ENCODE measurements at regions not wholly inside any gene's neighbourhood (a gene's known extent, or its start where the extent isn't known, plus 50 kb on each side); places are given as distances from the start of the nearest gene placed in this dataset.
"Not testable (repeated sequence)": the region's sequence is repeated elsewhere in the genome, so short reads cannot be mapped to it uniquely, and the experiment has no call there.

GRCh38 chr2:128597121-128597762 is 278.6 kb upstream of the HS6ST1 start:
- H3K36me3 Mint-ChIP-seq (ENCODE audit: insufficient read depth), result no peaks in the 10 kb centered on the region
- TF ChIP-seq, protein P1, sequence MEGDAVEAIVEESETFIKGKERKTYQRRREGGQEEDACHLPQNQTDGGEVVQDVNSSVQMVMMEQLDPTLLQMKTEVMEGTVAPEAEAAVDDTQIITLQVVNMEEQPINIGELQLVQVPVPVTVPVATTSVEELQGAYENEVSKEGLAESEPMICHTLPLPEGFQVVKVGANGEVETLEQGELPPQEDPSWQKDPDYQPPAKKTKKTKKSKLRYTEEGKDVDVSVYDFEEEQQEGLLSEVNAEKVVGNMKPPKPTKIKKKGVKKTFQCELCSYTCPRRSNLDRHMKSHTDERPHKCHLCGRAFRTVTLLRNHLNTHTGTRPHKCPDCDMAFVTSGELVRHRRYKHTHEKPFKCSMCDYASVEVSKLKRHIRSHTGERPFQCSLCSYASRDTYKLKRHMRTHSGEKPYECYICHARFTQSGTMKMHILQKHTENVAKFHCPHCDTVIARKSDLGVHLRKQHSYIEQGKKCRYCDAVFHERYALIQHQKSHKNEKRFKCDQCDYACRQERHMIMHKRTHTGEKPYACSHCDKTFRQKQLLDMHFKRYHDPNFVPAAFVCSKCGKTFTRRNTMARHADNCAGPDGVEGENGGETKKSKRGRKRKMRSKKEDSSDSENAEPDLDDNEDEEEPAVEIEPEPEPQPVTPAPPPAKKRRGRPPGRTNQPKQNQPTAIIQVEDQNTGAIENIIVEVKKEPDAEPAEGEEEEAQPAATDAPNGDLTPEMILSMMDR (IDR thresholded peaks at IDR 0.05; ENCODE audit: unreplicated experiment), result no peak
- no peak overlapping the region for H3K27ac Mint-ChIP-seq
- no peaks in the 10 kb centered on the region for H3K27me3 Mint-ChIP-seq
- peaks cover 21% of the 10 kb centered on the region for H3K4me1 Mint-ChIP-seq (ENCODE audit: low read depth)
- no peak overlapping the region for H3K4me3 Mint-ChIP-seq (ENCODE audit: low read depth)
- H3K9me3 Mint-ChIP-seq (ENCODE audit: low read depth), result no peaks in the 10 kb centered on the region
- no peak for DNase-seq (ENCODE audit: low spot score, unreplicated experiment)

GRCh38 chr2:128598260-128598659 is 279.6 kb upstream of the HS6ST1 start:
- not testable (repeated sequence) for H3K4me3 Mint-ChIP-seq (ENCODE audit: low read depth); H3K36me3 Mint-ChIP-seq (ENCODE audit: insufficient read depth); H3K27ac Mint-ChIP-seq; H3K9me3 Mint-ChIP-seq (ENCODE audit: low read depth); H3K27me3 Mint-ChIP-seq; DNase-seq (ENCODE audit: low spot score, unreplicated experiment)
- H3K4me1 Mint-ChIP-seq (ENCODE audit: low read depth), result peaks cover 16% of the 10 kb centered on the region

DNA sequence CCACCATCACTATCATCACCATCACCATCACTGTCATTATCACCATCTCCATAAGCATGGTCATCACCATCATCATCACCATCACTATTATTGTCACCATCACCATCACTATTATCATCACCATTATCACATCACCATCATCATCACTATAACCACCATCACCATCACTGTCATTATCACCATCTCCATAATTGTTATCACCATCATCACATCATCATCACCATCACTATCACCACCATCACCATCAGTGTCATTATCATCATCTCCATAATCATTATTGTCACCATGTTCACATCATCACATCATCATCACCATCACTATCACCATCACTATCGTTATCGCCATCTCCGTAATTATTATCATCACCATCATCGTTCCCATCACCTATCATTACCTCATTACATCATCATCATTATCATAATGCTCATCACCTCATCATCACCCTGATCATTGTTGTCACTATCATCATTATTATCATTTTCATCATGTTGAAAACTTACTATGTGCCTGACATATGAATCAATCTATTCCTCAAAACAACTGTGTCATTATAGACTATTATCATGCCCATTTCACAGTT is 280.3 kb upstream of the HS6ST1 start:
- Mint-ChIP-seq H3K27ac (no peak overlapping the region), H3K4me3 (ENCODE audit: low read depth) (no peak overlapping the region), H3K36me3 (ENCODE audit: insufficient read depth) (no peaks in the 10 kb centered on the region), H3K9me3 (ENCODE audit: low read depth) (no peaks in the 10 kb centered on the region), H3K4me1 (ENCODE audit: low read depth) (peaks cover 14% of the 10 kb centered on the region), H3K27me3 (no peaks in the 10 kb centered on the region)
- TF ChIP-seq, protein P1 (IDR thresholded peaks at IDR 0.05; ENCODE audit: unreplicated experiment), result no peak
- DNase-seq (ENCODE audit: low spot score, unreplicated experiment), result no peak

DNA sequence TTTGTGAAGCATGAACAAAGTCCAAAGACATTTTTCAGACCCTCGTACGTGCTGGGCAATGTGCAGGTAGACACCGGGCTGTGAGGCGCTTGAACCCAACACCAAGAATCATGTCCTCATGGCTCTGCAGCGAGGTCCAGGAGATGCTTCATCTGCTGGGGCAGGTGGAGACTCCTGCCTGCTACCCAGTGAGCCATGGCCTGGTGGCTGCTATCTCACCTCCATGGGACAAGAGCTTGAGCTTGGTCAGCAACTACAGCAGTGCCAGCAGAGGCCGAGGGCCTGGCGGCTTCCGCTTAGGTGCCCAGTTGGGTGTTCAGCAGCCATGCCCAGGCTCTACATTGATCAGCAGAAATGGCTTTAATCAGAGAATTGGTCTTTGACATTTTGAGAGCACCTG is 281.0 kb upstream of the HS6ST1 start:
- Mint-ChIP-seq H3K27me3 (no peaks in the 10 kb centered on the region), H3K27ac (no peak overlapping the region), H3K9me3 (ENCODE audit: low read depth) (no peaks in the 10 kb centered on the region), H3K4me3 (ENCODE audit: low read depth) (no peak overlapping the region), H3K36me3 (ENCODE audit: insufficient read depth) (no peaks in the 10 kb centered on the region), H3K4me1 (ENCODE audit: low read depth) (peaks cover 7% of the 10 kb centered on the region)
- no peak for DNase-seq (ENCODE audit: low spot score, unreplicated experiment)
- TF ChIP-seq, protein P1 (IDR thresholded peaks at IDR 0.05; ENCODE audit: unreplicated experiment), result no peak

DNA sequence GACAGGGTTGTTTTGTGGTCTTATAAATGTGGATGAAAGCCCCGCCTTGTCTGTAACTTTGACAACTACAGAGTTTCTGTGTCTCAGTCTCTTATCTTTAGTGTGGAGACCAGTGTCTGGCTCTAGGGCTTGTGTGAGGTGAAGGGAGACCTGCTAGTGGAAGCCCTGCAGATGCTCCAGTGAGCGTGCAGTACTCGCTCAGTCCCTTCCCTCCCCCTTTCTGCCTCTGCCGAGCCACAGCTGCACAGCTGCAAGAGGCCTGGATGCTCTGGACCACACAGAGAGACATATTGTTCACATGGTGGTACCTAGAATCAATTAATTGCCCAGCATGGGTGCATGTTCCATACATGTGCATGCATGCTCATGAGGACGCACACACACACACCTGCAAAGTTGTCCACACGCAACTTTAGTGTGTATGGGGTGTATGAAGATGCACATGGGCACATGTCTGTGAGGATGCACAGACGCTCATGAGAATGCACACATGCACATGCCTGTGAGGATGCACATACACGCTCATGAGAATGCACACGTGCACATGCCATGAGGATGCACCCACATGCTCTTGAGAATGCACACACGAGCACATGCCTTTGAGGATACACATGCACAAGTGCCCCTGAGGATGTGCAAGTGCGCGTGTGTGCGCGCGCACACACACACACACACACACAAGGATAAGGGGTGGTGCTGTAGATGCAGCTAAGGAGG is 282.1 kb upstream of the HS6ST1 start:
- H3K27ac Mint-ChIP-seq, result no peak overlapping the region
- H3K4me1 Mint-ChIP-seq (ENCODE audit: low read depth), result no peaks in the 10 kb centered on the region
- no peaks in the 10 kb centered on the region for H3K36me3 Mint-ChIP-seq (ENCODE audit: insufficient read depth)
- no peak overlapping the region for H3K4me3 Mint-ChIP-seq (ENCODE audit: low read depth)
- no peaks in the 10 kb centered on the region for H3K9me3 Mint-ChIP-seq (ENCODE audit: low read depth)
- no peaks in the 10 kb centered on the region for H3K27me3 Mint-ChIP-seq
- DNase-seq (ENCODE audit: low spot score, unreplicated experiment), result no peak
- TF ChIP-seq, protein P1 (IDR thresholded peaks at IDR 0.05; ENCODE audit: unreplicated experiment), result no peak
